ENCODE measurements at regions not wholly inside any gene's neighbourhood (a gene's known extent, or its start where the extent isn't known, plus 50 kb on each side); places are given as distances from the start of the nearest gene placed in this dataset.

DNA sequence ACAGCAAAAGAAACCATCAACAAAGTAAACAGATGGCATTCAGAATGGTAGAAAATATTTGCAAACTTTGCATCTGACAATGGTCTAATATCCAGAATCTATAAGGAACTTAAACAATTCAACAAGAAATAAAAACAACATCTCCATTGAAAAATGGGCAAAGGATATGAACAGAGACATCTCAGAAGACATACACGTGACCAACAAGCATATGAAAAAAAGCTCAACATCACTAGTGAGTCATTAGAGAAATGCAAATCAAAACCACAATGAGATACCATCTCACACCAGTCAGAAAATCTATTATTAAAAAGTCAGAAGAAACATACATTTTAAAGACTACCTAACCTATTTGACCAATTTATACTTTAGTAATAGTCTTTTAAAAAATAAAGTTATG, 571.3 kb upstream of the NRG3 start:
- TF ChIP-seq, protein P1, sequence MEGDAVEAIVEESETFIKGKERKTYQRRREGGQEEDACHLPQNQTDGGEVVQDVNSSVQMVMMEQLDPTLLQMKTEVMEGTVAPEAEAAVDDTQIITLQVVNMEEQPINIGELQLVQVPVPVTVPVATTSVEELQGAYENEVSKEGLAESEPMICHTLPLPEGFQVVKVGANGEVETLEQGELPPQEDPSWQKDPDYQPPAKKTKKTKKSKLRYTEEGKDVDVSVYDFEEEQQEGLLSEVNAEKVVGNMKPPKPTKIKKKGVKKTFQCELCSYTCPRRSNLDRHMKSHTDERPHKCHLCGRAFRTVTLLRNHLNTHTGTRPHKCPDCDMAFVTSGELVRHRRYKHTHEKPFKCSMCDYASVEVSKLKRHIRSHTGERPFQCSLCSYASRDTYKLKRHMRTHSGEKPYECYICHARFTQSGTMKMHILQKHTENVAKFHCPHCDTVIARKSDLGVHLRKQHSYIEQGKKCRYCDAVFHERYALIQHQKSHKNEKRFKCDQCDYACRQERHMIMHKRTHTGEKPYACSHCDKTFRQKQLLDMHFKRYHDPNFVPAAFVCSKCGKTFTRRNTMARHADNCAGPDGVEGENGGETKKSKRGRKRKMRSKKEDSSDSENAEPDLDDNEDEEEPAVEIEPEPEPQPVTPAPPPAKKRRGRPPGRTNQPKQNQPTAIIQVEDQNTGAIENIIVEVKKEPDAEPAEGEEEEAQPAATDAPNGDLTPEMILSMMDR (IDR thresholded peaks at IDR 0.05), result no peak

- TF ChIP-seq, protein P1 (IDR thresholded peaks at IDR 0.05), result no peak
These were observed 567.8 kb upstream of the NRG3 start for GRCh38 chr10:81306971-81307782.

DNA sequence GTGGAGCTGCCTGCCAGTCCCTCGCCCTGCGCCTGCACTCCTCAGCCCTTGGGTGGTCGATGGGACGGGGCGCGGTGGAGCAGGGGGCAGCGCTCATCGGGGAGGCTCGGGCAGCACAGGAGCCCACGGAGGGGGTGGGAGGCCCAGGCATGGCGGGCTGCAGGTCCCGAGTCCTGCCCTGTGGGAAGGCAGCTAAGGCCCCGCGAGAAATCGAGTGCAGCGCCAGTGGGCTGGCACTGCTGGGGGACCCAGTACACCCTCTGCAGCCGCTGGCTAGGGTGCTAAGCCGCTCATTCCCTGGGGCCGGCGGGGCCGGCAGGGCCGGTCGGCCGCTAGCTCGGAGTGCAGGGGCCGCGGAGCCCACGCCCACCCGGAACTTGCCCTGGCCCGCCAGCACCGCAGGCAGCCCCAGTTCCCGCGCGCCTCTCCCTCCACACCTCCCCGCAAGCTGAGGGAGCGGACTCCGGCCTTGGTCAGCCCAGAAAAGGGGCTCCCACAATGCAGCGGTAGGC, 565.9 kb upstream of the NRG3 start:
- TF ChIP-seq, protein P1 (IDR thresholded peaks at IDR 0.05), result no peak

- TF ChIP-seq, protein P1 (IDR thresholded peaks at IDR 0.05), result no peak
These were observed 560.5 kb upstream of the NRG3 start for GRCh38 chr10:81314471-81314870.

DNA sequence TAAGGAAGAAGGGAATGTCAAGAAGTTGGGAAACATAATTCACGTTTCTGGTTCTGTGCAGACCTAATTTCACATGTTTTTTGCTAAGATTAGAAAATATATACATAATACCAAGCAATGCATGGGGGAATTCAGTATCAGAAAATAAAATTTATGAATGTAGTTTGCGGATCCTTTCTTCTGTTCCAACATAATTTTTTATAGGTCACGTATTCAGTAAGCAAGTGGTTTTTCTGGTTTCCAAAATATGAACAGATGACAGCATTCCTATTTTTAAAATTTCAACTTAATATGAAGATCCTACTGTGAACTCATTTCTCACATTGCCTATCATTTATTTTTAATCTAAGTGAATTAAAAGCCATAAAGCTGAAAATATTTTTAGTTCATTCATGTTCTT, 560.0 kb upstream of the NRG3 start:
- TF ChIP-seq, protein P1 (IDR thresholded peaks at IDR 0.05), result no peak

DNA sequence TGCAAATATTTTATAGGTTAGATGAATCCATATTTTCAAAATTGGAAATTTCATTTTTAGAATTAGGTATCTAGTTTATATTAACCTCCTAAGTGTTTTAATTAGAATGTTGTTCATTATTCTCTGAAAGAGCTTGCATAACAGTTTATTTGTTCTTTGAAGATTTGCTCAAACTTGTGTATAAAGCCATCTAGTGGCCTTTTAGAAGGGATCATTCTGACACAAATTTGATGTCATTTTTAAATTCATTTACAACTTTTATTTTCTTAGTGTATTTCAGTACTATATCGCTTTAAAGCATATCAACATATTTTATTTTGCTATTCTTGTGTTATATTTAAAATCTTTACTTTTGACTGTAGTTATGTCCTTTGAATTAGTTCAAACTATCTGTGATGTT, 527.0 kb upstream of the NRG3 start:
- TF ChIP-seq, protein P1 (IDR thresholded peaks at IDR 0.05), result peak; percentile 53; the same call in 1 of the 2 replicates

- TF ChIP-seq, protein P1 (IDR thresholded peaks at IDR 0.05), result no peak
These were observed 507.9 kb upstream of the NRG3 start for GRCh38 chr10:81367132-81367531.

Data from LNCAP (cell line).